NCI-H226 (cell line): ENCODE measurements at regions not wholly inside any gene's neighbourhood (a gene's known extent, or its start where the extent isn't known, plus 50 kb on each side); places are given as distances from the start of the nearest gene placed in this dataset.

ENCODE experiments used
- DNase-seq: peaks from one replicate; pipeline ENCODE4 v3.0.0-alpha.2; 2015

DNA sequence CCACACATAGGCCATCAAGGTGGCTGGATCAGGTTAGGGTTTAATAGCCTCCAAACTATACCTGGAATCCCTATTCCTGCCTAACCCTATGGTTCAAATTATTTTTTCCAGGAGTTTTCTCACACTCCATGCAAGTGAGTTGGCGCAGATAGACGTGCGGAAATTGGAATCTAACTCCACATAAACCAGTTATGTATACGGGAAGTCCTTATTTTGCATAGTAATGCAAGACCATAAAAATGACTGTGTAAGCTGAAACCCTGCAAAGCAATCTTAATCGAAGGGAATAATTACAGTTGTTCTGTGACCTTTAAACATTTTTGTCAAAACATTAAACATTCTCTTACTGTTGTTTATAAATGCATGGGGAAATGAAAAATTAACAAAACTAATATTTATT lies 200.1 kb upstream of the SIX2 start:
- no peak for DNase-seq

GRCh38 chr2:45207101-45207500 lies 197.8 kb upstream of the SIX2 start:
- DNase-seq: no peak

DNA sequence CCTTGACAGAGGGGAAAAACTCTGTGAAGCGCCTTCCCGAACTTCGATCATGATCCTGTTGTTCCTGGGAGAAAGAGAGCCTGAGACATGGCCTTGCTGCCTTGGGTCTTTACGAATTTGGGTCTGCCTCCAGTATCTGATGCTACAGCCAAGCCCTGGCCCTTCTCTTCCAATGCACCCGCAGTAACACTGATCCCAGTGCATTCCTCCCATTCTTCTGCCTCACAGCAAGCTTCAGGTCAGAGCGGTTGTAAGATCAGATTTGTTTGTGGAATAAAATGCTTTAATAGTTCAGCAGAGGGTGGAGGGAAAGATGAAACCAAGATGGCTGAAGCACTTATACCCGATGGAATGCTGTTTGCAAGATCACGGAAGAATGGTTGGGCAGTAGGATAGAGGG lies 196.7 kb upstream of the SIX2 start:
- no peak for DNase-seq

DNA sequence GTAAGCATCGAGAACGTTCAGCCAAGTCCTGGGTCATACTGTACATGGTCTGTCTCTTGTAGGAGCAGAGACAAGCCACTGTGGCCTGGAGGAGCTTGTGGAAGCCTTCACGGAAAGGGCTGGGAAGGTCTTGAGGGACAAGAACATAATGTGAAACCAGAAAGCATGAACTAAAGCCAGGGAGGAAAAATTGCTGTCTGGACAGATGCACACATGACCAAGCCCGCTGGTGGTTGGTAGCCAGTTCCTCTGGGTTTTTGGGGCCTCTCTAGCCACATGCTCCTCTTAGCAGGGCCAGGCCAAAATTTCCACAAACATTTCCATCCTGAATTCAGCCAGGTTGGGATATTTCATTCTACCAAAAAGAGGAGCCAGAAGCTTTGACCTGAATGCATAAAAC lies 196.2 kb upstream of the SIX2 start:
- DNase-seq: no peak

DNA sequence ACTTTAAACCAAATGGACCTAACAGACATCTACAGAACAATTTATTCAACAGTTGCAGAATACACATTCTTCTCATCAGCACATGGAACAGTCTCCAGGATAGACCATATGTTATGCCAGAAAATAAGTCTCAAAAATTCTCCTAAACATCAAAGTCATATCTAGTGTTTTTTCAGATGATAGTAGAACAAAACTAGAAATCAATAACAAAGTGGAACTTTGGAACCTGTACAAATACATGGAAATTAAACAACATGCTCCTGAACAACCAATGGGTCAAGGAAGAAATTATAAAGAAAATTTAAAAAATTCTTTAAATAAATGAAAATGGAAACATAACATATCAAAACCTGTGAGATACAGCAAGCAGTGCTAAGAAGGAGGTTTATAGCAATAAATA lies 194.1 kb upstream of the SIX2 start:
- no peak for DNase-seq

DNA sequence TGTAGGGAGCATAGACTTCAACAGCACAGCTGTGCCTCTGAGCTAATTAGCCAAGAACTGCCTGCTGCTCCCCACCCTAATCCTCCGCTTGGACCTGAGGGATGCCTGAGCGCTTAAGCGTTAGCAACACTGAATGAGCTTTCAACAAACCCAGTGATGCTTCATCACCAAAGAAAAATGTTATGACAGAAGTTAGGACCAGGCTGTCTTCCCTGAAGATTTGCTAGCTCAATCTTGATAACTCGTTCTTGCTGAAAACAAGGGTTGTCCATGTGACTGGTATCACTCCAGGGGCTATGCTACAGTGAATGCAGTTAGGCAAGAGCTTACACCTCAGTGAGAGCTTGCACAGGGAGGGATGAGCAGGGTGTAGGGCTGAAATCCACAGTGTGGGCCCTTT lies 190.7 kb upstream of the SIX2 start:
- peak; percentile 48 for DNase-seq

- no peak for DNase-seq
These were observed 186.7 kb upstream of the SIX2 start for GRCh38 chr2:45195916-45196315.

DNA sequence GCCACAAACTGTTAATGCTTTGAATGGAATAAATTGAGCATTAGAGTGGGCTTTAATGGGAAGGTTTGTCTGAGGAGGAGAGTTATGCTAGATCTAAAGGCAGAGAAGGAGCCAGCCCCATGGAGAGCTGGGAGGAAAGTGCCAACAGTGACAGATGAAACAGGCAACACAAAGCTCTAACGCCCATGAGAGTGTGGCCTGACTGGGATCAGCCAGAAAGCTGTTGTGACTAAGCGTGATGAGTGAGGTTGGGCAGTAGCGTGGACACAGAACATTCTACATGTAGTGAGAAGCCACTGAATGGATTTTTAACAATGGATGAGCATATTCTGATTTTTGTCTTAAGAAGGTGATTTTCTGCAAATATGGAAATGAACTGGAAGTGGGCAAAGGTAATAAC lies 185.3 kb upstream of the SIX2 start:
- no peak for DNase-seq

DNA sequence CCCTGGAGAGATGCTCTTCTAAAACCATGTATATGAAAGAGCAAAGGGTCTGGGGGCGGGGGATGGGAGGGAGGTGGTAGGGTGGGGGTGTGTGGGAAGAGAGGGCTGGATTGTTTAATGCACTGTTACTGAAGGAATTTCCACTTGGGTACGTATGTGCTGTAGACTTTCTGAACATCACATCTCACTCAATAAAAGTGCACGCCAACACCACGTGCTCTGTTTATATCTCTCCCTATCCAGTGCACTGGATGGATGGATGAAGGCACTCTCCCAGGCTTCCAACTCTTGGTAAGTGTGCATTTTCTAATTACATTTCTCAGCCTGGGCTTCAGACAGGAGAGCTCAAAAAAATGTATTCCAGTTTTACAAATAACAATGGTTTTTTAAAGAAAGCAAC lies 184.3 kb upstream of the SIX2 start:
- DNase-seq: no peak

GRCh38 chr2:45192991-45193390 lies 183.7 kb upstream of the SIX2 start:
- DNase-seq: no peak

GRCh38 chr2:45192481-45192880 lies 183.2 kb upstream of the SIX2 start:
- DNase-seq: no peak

DNA sequence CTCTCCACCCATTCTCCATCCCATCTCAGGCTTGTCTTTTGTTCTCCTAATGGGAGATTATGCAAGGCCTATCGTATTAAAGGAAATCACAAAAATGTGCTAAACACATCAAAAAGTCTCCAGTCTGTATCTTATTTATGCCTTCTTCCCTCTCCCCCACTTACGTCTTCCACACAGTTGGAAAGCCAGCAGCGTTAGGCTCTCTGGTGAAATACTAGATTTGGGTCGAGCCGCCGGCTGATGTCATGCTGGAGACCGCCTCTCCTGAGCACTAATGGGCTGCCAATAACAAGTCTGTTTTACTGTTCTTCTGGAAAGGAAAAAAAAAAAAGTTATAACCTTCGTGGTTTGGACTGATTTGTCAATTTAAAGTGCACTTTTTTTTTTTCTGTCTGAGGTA lies 182.7 kb upstream of the SIX2 start:
- DNase-seq: no peak

DNA sequence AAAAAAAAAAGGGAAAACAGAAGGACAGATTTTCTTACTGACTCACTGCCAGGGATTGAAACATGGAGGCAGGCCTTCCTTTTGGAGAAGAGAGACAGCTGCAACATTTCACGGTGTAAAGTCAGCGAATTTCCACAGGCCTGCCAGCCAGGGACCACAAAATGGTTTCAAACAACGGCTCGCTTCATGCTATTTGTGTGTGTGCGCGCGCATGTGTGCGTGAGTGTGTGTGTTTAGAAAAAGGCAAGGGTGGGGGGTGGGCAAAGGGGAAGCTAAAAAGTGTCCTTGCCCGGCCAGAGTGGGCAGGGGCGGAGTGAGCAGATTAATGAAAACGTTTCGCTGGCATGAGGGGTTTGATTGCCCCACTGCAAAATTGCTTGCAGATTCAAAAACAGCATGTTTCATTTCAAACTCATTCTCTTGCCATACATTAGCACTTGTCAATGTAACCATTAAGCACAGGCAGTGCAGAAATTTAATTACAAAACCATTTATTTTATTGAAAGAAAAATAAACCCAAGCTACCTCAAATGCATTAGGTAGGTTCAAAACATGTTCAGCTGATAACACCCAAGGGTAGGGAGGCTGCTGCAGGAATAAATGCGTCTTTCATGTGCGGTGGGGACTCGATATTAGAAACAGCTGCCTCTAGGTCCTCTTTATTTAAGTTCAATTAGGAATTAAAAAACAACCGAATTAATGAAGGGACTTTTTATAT lies 182.1 kb upstream of the SIX2 start:
- DNase-seq: no peak

DNA sequence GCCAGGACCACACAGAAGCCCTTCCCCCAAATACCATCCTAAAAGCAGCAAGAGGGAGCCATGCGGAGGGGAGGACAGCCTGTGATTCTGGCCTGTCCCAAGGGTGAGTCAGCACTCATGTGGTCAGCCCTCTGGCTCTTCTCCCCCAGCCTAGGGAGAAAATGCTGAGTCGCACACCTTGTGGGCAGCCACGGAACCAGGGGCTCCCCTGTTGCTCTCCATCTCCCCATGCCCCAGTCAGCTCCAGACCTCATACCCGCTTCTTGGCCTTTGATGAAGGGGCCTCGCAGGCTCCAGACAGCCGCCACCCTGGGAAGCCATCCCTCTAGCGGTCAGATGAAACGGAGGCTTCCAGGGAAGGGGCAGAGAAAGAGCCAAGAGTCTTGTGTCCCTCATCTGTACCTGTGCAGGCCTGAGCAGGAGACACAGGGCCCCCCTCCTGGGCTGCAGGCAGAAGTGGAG lies 181.3 kb upstream of the SIX2 start:
- peak; percentile 57 for DNase-seq

DNA sequence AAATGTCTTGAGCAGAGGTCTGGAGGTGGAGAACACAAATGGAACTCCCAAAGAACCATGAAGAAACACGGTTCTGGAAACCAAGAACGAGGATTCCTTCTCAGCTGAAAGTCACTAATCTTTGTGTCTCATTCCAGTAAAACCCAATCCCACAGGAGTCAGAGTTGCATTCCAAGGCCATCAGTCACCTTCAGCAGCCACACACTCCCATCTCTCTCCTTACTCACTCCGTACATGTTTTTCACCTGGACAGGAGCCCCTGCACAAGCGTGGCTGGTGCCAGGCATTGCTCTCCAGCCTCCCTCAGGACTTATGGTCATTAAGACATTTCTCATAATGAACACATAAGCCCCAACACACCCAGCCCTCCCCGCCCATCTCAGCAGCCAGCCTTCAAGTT lies 175.4 kb upstream of the SIX2 start:
- DNase-seq: peak; percentile 75

DNA sequence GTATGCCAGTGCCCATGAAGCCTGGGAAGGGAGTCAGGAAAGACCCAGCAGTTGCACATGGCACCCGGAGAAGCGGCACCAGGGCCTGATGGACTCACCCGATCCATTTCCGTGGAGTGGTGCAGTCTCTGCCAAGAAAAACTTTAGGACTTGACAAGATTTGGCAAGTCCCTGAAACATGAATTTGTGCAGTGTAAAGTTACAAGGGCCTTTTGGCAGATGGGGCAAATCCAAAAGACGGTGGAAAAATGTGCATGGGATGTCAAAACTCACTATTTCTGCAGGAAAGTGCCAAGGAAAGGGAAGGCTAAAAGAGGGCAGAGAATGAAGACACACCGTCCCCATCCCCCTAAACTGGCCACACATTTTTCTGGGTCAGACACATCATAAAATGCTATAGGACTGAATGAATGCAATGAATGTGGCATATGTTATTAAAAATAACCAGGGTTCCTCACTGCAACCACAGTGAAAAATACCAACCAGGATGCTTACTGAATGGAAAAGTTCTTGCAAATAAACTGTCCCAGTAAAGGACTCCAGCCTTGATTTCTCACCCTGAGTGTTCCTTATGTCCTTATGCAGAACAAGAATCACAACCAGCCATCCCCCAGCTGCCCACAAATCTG lies 173.5 kb upstream of the SIX2 start:
- DNase-seq: no peak

DNA sequence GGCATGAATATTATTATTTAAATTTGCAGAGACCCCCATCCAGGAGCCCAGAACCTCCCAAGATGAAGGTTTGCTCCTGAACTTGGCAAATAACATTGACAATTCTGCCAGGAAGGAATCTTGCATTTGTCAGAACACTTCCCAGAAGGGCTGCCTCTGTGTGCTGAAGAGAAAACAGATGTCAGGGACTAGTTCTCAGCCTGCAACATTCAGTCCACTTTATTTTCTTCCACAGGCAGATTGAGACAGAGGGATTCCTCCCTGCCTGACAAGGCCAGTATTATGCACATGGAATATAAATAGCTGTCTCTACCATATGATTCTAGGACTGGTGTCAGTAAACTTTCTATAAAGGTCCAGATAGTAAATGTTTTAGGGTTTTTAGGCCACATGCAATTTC lies 171.5 kb upstream of the SIX2 start:
- DNase-seq: no peak

GRCh38 chr2:45180033-45180746 lies 170.9 kb upstream of the SIX2 start:
- no peak for DNase-seq

GRCh38 chr2:45178854-45179253 lies 169.6 kb upstream of the SIX2 start:
- DNase-seq: peak; percentile 7

GRCh38 chr2:45178359-45178758 lies 169.1 kb upstream of the SIX2 start:
- peak; percentile 28 for DNase-seq

- DNase-seq: peak; percentile 96
These were observed 168.6 kb upstream of the SIX2 start for GRCh38 chr2:45177870-45178269.

DNA sequence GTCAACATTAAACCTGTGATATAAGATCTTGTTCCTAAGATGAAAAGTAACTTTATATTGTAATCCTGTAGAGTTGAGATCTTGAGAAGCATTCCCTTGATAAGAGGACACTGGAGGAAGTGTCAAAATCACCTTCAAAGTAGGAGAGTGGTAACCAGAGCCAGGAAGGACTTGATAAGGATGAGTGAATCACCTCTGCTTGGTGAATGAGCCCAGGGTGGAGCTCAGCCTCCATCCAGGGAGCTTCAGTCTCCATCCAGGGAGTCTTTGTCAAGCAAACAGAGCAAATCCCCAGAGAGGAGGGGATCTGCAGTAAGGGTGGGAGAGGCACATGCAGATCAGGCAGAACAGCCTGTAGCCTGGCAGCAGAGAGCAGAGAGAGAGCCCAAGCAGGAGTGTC lies 167.1 kb upstream of the SIX2 start:
- DNase-seq: peak; percentile 94

- peak; percentile 95 for DNase-seq
These were observed 164.3 kb upstream of the SIX2 start for GRCh38 chr2:45173513-45173912.

- DNase-seq: peak; percentile 20
These were observed 163.6 kb upstream of the SIX2 start for GRCh38 chr2:45172760-45173392.
